T-cell (primary cell): ENCODE measurements at regions not wholly inside any gene's neighbourhood (a gene's known extent, or its start where the extent isn't known, plus 50 kb on each side); places are given as distances from the start of the nearest gene placed in this dataset.
A peak's percentile ranks its signal among the peaks of the same experiment; 100 is the strongest.

Source experiments
- ATAC-seq, 4 experiments: fragments of 200-7000 bp in 3 of 4; fragments of 150-1000 bp in 1 of 4; cut with Tn5 transposase; replicated peaks in 1 of 4; 1 replicate in 3 of 4; 2 replicates in 1 of 4; pipeline ENCODE4 v1.10.0; 2021; ENCODE audit warnings: moderate library complexity in 3 of 4, mild to moderate bottlenecking in 2 of 4, moderate number of reproducible peaks in 1 of 4
- CTCF ChIA-PET, 2 donors: fragments of 300-600 bp; sonication (Branson Sonifier 250); formaldehyde crosslinking; loops; one replicate each; lab custom pipeline; 2022; ENCODE audit warnings: antibody characterized with exemption in 2 of 2; lab: Charles Lee
- POLR2A ChIA-PET, 2 donors: fragments of 300-600 bp; sonication (Branson Sonifier 250); formaldehyde crosslinking; loops; one replicate each; lab custom pipeline; 2022; ENCODE audit warnings: antibody characterized with exemption in 2 of 2; lab: Charles Lee
- DNase-seq, 35 experiments: peaks; one replicate each; pipeline versions ENCODE4 v3.0.0 to v3.0.0-alpha.2; 2013 to 2023
- H3K27ac ChIP-seq: one replicate; pipeline ENCODE4 v1.5.1; 2013; ENCODE audit warnings: low read length
- H3K27me3 ChIP-seq, 2 experiments: replicated peaks in 1 of 2; 1 replicate in 1 of 2; 2 replicates in 1 of 2; pipeline versions ENCODE4 v1.6.1 to v1.7.0; 2013; ENCODE audit warnings: low read length in 1 of 2, mixed read lengths in 1 of 2; ENCODE audit not compliant: control insufficient read depth in 2 of 2, insufficient read depth in 2 of 2; ENCODE audit errors: extremely low read depth in 1 of 2
- H3K36me3 ChIP-seq, 2 donors: 1 replicate in 1 of 2; 2 replicates in 1 of 2; pipeline versions ENCODE4 v1.6.1 to v1.7.0; 2013; ENCODE audit warnings: low read length in 1 of 2; ENCODE audit not compliant: control insufficient read depth in 2 of 2, insufficient read depth in 1 of 2; ENCODE audit errors: extremely low read depth in 1 of 2
- H3K4me1 ChIP-seq, 2 experiments: 1 replicate in 1 of 2; 2 replicates in 1 of 2; pipeline versions ENCODE4 v1.6.1 to v1.7.0; 2013; ENCODE audit warnings: low read length in 2 of 2, mixed read lengths in 1 of 2; ENCODE audit not compliant: insufficient read depth in 2 of 2, control insufficient read depth in 1 of 2; ENCODE audit errors: extremely low read depth in 1 of 2
- H3K4me3 ChIP-seq, 2 donors: 1 replicate in 1 of 2; 2 replicates in 1 of 2; pipeline versions ENCODE4 v1.5.1 to v1.7.0; 2013; ENCODE audit warnings: mild to moderate bottlenecking in 2 of 2, low read length in 1 of 2, moderate library complexity in 1 of 2; ENCODE audit not compliant: control insufficient read depth in 1 of 2; ENCODE audit errors: extremely low read depth in 1 of 2
- H3K9me3 ChIP-seq: 2 replicates; pipeline ENCODE4 v1.7.0; 2013
- H3K27ac Mint-ChIP-seq, 2 donors: one replicate each; pipeline ENCODE4 v1.8.0; 2020 to 2021; ENCODE audit warnings: mild to moderate bottlenecking in 2 of 2, mixed read lengths in 2 of 2
- H3K27me3 Mint-ChIP-seq, 2 donors: one replicate each; pipeline ENCODE4 v1.8.0; 2021 to 2022; ENCODE audit warnings: mixed read lengths in 2 of 2
- H3K36me3 Mint-ChIP-seq: one replicate; pipeline ENCODE4 v1.8.0; 2021; ENCODE audit warnings: mixed read lengths
- H3K4me1 Mint-ChIP-seq, 3 donors: one replicate each; pipeline ENCODE4 v1.8.0; 2020 to 2022; ENCODE audit warnings: mixed read lengths in 3 of 3, mild to moderate bottlenecking in 1 of 3
- H3K4me3 Mint-ChIP-seq, 3 donors: one replicate each; pipeline ENCODE4 v1.8.0; 2020 to 2022; ENCODE audit warnings: mild to moderate bottlenecking in 3 of 3, mixed read lengths in 3 of 3, moderate library complexity in 3 of 3
- H3K9me3 Mint-ChIP-seq, 3 donors: one replicate each; pipeline ENCODE4 v1.8.0; 2020 to 2022; ENCODE audit warnings: mixed read lengths in 3 of 3
- WGBS: methylation state at CpG from one replicate; pipeline ENCODE4 v1.1.5; 2013; ENCODE audit warnings: missing lambda C conversion rate; ENCODE audit not compliant: insufficient coverage; 5-methylcytosine and 5-hydroxymethylcytosine counted together

GRCh38 chr2:20521682-20522189 lies 74.9 kb downstream of the RHOB start:
- POLR2A ChIA-PET: no interaction called here
- no peak for DNase-seq
- Histone ChIP-seq H3K36me3 (no peaks in the 10 kb centered on the region), H3K27ac (no peak overlapping the region), H3K9me3 (no peaks in the 10 kb centered on the region), H3K4me1 (no peaks in the 10 kb centered on the region), H3K27me3 (peaks cover 0 to 4% of the 10 kb centered on the region in 2 experiments), H3K4me3 (no peak overlapping the region)
- Mint-ChIP-seq H3K27ac (no peak overlapping the region), H3K36me3 (no peaks in the 10 kb centered on the region), H3K9me3 (no peaks in the 10 kb centered on the region), H3K4me3 (no peak overlapping the region), H3K4me1 (peaks cover 0 to 4% (median 3%) of the 10 kb centered on the region in 3 donors), H3K27me3 (peaks cover 4 to 9% of the 10 kb centered on the region in 2 donors)
- no peak for ATAC-seq
- 78% methylated on average over 11 of the region's 11 CpGs for WGBS
- CTCF ChIA-PET: no interaction called here

- H3K4me3 Mint-ChIP-seq: no peak overlapping the region
- Histone ChIP-seq H3K27ac (no peak overlapping the region), H3K9me3 (no peaks in the 10 kb centered on the region), H3K36me3 (no peaks in the 10 kb centered on the region), H3K4me1 (no peaks in the 10 kb centered on the region), H3K27me3 (peaks cover 0 to 4% of the 10 kb centered on the region in 2 experiments), H3K4me3 (no peak overlapping the region)
- POLR2A ChIA-PET: no interaction called here
- DNase-seq (no peak), ATAC-seq (no peak)
- peaks cover 0 to 4% (median 3%) of the 10 kb centered on the region in 3 donors for H3K4me1 Mint-ChIP-seq
- no peak overlapping the region for H3K27ac Mint-ChIP-seq
- CTCF ChIA-PET: interaction anchor here in 1 of 2 donors (0.6 kb wide), 1 partner anchor 109 kb away, joined by 6 read pairs; no protein-coding TSS in a partner anchor
- H3K9me3 Mint-ChIP-seq: no peaks in the 10 kb centered on the region
- H3K36me3 Mint-ChIP-seq: no peaks in the 10 kb centered on the region
- H3K27me3 Mint-ChIP-seq: peaks cover 4 to 9% of the 10 kb centered on the region in 2 donors
- 92% methylated on average over 6 of the region's 8 CpGs for WGBS
Observed at GRCh38 chr2:20523073-20523798, 76.4 kb downstream of the RHOB start.

- no peak for ATAC-seq
- peaks cover 0 to 4% (median 3%) of the 10 kb centered on the region in 3 donors for H3K4me1 Mint-ChIP-seq
- no peaks in the 10 kb centered on the region for H3K9me3 ChIP-seq
- WGBS: no CpG with 5 or more reads among the region's 5 CpGs
- H3K27ac ChIP-seq: no peak overlapping the region
- H3K4me1 ChIP-seq: no peaks in the 10 kb centered on the region
- no peak for DNase-seq
- H3K27me3 ChIP-seq: peaks cover 0 to 4% of the 10 kb centered on the region in 2 experiments
- CTCF ChIA-PET: no interaction called here
- H3K9me3 Mint-ChIP-seq: no peaks in the 10 kb centered on the region
- peaks cover 4 to 9% of the 10 kb centered on the region in 2 donors for H3K27me3 Mint-ChIP-seq
- H3K4me3 Mint-ChIP-seq: no peak overlapping the region
- no peak overlapping the region for H3K4me3 ChIP-seq
- POLR2A ChIA-PET: no interaction called here
- H3K27ac Mint-ChIP-seq: no peak overlapping the region
- no peaks in the 10 kb centered on the region for H3K36me3 Mint-ChIP-seq
- no peaks in the 10 kb centered on the region for H3K36me3 ChIP-seq
Observed at GRCh38 chr2:20523799-20524187, 76.9 kb downstream of the RHOB start.

- ChIA-PET POLR2A (no interaction called here), CTCF (no interaction called here)
- H3K9me3 Mint-ChIP-seq: no peaks in the 10 kb centered on the region
- H3K4me3 Mint-ChIP-seq: no peak overlapping the region
- H3K9me3 ChIP-seq: no peaks in the 10 kb centered on the region
- DNase-seq (peak in 1 of 35 experiments; percentile 1), ATAC-seq (peak in 2 of 4 experiments; percentile 44 to 46)
- H3K4me1 ChIP-seq: no peaks in the 10 kb centered on the region
- H3K4me1 Mint-ChIP-seq: peaks cover 0 to 4% (median 3%) of the 10 kb centered on the region in 3 donors
- no peaks in the 10 kb centered on the region for H3K36me3 Mint-ChIP-seq
- H3K27me3 Mint-ChIP-seq: peaks cover 4 to 9% of the 10 kb centered on the region in 2 donors
- no peak overlapping the region for H3K27ac ChIP-seq
- no peak overlapping the region for H3K4me3 ChIP-seq
- no peaks in the 10 kb centered on the region for H3K36me3 ChIP-seq
- H3K27ac Mint-ChIP-seq: no peak overlapping the region
- H3K27me3 ChIP-seq: peaks cover 0 to 4% of the 10 kb centered on the region in 2 experiments
- WGBS: 57% methylated on average over 16 of the region's 16 CpGs
Observed at GRCh38 chr2:20524412-20525040, 77.7 kb downstream of the RHOB start.

GRCh38 chr2:20525041-20526035 lies 78.5 kb downstream of the RHOB start:
- Histone ChIP-seq H3K4me1 (no peaks in the 10 kb centered on the region), H3K36me3 (no peaks in the 10 kb centered on the region), H3K9me3 (no peaks in the 10 kb centered on the region), H3K27ac (no peak overlapping the region), H3K27me3 (peaks cover 0 to 4% of the 10 kb centered on the region in 2 experiments), H3K4me3 (no peak overlapping the region)
- ChIA-PET CTCF (no interaction called here), POLR2A (no interaction called here)
- no peak for DNase-seq
- ATAC-seq: no peak
- H3K4me3 Mint-ChIP-seq: no peak overlapping the region
- WGBS: 77% methylated on average over 13 of the region's 17 CpGs
- peaks cover 0 to 4% (median 3%) of the 10 kb centered on the region in 3 donors for H3K4me1 Mint-ChIP-seq
- no peaks in the 10 kb centered on the region for H3K9me3 Mint-ChIP-seq
- peaks cover 4 to 9% of the 10 kb centered on the region in 2 donors for H3K27me3 Mint-ChIP-seq
- no peaks in the 10 kb centered on the region for H3K36me3 Mint-ChIP-seq
- no peak overlapping the region for H3K27ac Mint-ChIP-seq

DNA sequence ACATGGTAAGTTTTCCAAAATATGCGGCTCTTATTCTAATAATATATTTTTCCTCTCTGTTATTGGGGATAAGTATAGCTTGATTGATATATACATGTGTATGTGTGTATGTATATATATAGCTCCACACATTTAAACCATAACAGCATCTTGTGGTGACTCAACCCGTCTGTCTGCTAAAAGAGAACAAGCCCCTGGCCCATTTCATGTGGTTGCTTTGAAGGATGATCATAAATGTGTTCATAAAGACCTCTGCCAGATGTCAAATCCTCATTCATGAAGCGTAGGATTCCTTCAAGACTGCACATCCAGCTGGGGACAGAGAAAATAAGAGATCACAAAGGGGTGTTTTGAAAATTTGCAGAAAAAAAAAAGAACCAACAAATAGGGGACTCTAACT lies 79.3 kb downstream of the RHOB start:
- H3K4me1 Mint-ChIP-seq: peaks cover 0 to 4% (median 3%) of the 10 kb centered on the region in 3 donors
- H3K27me3 Mint-ChIP-seq: peaks cover 4 to 9% of the 10 kb centered on the region in 2 donors
- no peaks in the 10 kb centered on the region for H3K36me3 Mint-ChIP-seq
- no peak for ATAC-seq
- Histone ChIP-seq H3K27ac (no peak overlapping the region), H3K9me3 (no peaks in the 10 kb centered on the region), H3K36me3 (no peaks in the 10 kb centered on the region), H3K27me3 (peaks cover 0 to 4% of the 10 kb centered on the region in 2 experiments), H3K4me3 (no peak overlapping the region), H3K4me1 (no peaks in the 10 kb centered on the region)
- ChIA-PET CTCF (no interaction called here), POLR2A (no interaction called here)
- H3K9me3 Mint-ChIP-seq: no peaks in the 10 kb centered on the region
- no peak for DNase-seq
- H3K27ac Mint-ChIP-seq: no peak overlapping the region
- no CpG with 5 or more reads among the region's 3 CpGs for WGBS
- no peak overlapping the region for H3K4me3 Mint-ChIP-seq
